SK-N-MC (cell line): ENCODE measurements at regions not wholly inside any gene's neighbourhood (a gene's known extent, or its start where the extent isn't known, plus 50 kb on each side); places are given as distances from the start of the nearest gene placed in this dataset.

Experiments used
- EZH2 ChIP-seq: fragments of 200-600 bp; sonication (generic); IDR thresholded peaks from one replicate; pipeline ENCODE4 v1.6.1; 2017; ENCODE audit warnings: antibody characterized with exemption
- FOXP2 ChIP-seq: optimal IDR thresholded peaks from 2 replicates; pipeline ENCODE3; 2011; ENCODE audit warnings: mild to moderate bottlenecking, moderate library complexity; ENCODE audit not compliant: insufficient read depth; ENCODE audit errors: extremely low read length, control extremely low read depth
- POLR2AphosphoS5 ChIP-seq: IDR thresholded peaks from 2 replicates; pipeline ENCODE4 v1.6.1; 2012; ENCODE audit warnings: mild to moderate bottlenecking, low read depth, low read length, borderline replicate concordance

- no peak for TF ChIP-seq EZH2
- TF ChIP-seq FOXP2 = no peak
- no peak for TF ChIP-seq POLR2AphosphoS5
Measured at GRCh38 chr2:59000796-59001195, 759.7 kb upstream of the FANCL start.
